Fibroblast of skin of back (primary cell): ENCODE measurements at regions not wholly inside any gene's neighbourhood (a gene's known extent, or its start where the extent isn't known, plus 50 kb on each side); places are given as distances from the start of the nearest gene placed in this dataset.

ENCODE experiments used
- DNase-seq: peaks from one replicate; pipeline ENCODE4 v3.0.0-alpha.2; 2013

GRCh38 chr7:138258197-138258559 lies 181.9 kb downstream of the AKR1D1 start:
- DNase-seq, result no peak

- DNase-seq, result no peak
Observed at GRCh38 chr7:138259675-138260074, 183.4 kb downstream of the AKR1D1 start.

- DNase-seq, result no peak
Observed at GRCh38 chr7:138267934-138268333, 191.7 kb downstream of the AKR1D1 start.

GRCh38 chr7:138276891-138277290 lies 183.2 kb upstream of the TRIM24 start:
- no peak for DNase-seq

GRCh38 chr7:138278601-138279000 lies 181.5 kb upstream of the TRIM24 start:
- DNase-seq, result no peak

GRCh38 chr7:138282997-138283396 lies 177.1 kb upstream of the TRIM24 start:
- peak; percentile 7 for DNase-seq

GRCh38 chr7:138285129-138285528 lies 174.9 kb upstream of the TRIM24 start:
- no peak for DNase-seq

GRCh38 chr7:138286846-138287245 lies 173.2 kb upstream of the TRIM24 start:
- DNase-seq, result no peak

- no peak for DNase-seq
Observed at GRCh38 chr7:138287549-138287948, 172.5 kb upstream of the TRIM24 start.

GRCh38 chr7:138289082-138289481 lies 171.0 kb upstream of the TRIM24 start:
- no peak for DNase-seq

- DNase-seq, result no peak
Observed at GRCh38 chr7:138289864-138290263, 170.2 kb upstream of the TRIM24 start.

- DNase-seq, result no peak
Observed at GRCh38 chr7:138292951-138293350, 167.1 kb upstream of the TRIM24 start.

GRCh38 chr7:138295049-138295637 lies 164.9 kb upstream of the TRIM24 start:
- DNase-seq, result no peak

GRCh38 chr7:138297526-138297925 lies 162.5 kb upstream of the TRIM24 start:
- DNase-seq, result no peak

- no peak for DNase-seq
Observed at GRCh38 chr7:138299066-138299465, 161.0 kb upstream of the TRIM24 start.

GRCh38 chr7:138303230-138304070 lies 156.6 kb upstream of the TRIM24 start:
- no peak for DNase-seq

- DNase-seq, result no peak
Observed at GRCh38 chr7:138304071-138304320, 156.1 kb upstream of the TRIM24 start.

- no peak for DNase-seq
Observed at GRCh38 chr7:138307633-138308032, 152.4 kb upstream of the TRIM24 start.

- no peak for DNase-seq
Observed at GRCh38 chr7:138308136-138308535, 151.9 kb upstream of the TRIM24 start.

GRCh38 chr7:138309186-138309585 lies 150.9 kb upstream of the TRIM24 start:
- DNase-seq, result no peak

GRCh38 chr7:138313829-138314178 lies 146.3 kb upstream of the TRIM24 start:
- no peak for DNase-seq

GRCh38 chr7:138316421-138317043 lies 143.5 kb upstream of the TRIM24 start:
- DNase-seq, result no peak

GRCh38 chr7:138317044-138317596 lies 142.9 kb upstream of the TRIM24 start:
- no peak for DNase-seq

- no peak for DNase-seq
Observed at GRCh38 chr7:138324941-138325340, 135.1 kb upstream of the TRIM24 start.
